HG03045 (cell line): ENCODE measurements at regions not wholly inside any gene's neighbourhood (a gene's known extent, or its start where the extent isn't known, plus 50 kb on each side); places are given as distances from the start of the nearest gene placed in this dataset.

Source experiments
- ATAC-seq: cut with Tn5 transposase; IDR thresholded peaks from one replicate; pipeline ENCODE4 v1.9.1; 2021; ENCODE audit warnings: mild to moderate bottlenecking, moderate library complexity; ENCODE audit not compliant: unreplicated experiment

GRCh38 chr1:62917314-62917713, 133.4 kb downstream of the ATG4C start:
- no peak for ATAC-seq

DNA sequence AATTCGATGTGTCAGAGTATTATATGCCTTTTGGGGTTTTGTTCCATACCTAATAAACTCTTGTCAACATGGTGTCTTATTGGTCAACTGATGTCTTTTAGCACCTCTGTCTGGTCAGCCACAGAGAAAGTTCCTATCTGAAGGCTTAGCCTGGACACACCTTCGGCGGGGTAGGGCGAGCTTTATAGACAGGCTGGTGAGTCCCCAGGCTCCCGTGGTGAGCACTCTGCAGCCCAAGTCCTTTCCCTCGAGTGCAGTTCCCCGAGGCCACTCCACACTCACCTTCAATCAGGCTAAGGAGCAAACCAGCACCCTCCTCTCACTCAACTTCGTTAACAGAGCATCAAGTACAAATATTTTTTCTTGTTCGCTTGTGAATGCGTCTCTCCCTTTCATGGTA, 133.9 kb downstream of the ATG4C start:
- no peak for ATAC-seq

- no peak for ATAC-seq
Measured at GRCh38 chr1:62918700-62919099, 134.8 kb downstream of the ATG4C start.

DNA sequence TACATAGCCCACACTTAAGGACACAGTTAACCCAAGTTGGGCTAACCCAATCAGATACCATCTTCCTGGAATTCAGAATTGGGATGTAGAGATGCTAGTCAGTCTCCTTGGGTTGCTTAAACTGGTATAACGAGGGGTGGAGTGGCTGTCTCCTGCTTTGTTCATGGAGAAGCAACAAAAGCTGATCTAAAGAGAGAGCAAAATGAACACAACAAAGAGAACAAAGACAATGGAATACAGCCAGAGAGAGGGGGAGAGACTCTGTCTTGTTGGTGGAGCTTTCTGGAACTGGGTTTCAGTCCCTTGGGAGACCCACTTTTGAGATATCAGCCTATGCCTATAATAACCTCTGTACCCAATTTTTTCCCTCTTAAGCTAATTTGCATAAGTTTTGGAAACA, 138.1 kb downstream of the ATG4C start:
- ATAC-seq, result no peak

DNA sequence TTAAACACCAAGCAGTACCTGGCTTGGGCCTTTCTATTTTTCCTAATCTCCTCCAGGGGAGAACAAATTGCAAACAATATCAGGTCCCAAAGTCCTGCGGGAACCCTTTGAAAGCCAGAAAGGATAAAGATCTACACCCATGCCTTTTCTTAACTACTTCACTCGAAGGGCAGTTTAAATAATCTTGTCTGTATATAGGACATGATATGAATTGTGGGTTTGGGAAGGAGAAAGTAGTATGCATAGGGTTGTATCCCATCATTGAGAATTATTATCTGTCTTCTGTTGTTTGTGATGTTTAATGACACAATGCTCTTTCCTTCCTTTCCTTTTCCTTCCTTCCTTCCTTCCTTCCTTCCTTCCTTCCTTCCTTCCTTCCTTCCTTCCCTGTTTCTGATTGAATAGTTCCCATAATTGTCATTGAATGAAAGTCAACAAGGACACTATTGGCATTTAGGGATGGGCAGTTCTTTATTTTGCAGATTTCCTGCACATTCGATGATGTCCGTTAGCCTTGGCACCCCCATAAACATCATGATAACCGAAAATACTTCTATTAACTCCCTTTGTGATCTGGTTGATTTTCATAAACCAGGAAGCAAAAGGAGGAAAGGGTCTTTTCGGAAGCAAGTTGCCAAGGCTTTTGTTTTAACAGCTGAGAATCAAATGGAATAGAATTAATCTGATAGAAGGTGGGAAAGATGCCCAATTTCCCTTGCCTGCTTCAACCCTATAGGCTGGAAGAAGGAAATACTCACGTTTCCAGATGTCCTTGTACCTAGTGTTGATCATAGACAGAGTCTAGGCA, 141.3 kb downstream of the ATG4C start:
- no peak for ATAC-seq

DNA sequence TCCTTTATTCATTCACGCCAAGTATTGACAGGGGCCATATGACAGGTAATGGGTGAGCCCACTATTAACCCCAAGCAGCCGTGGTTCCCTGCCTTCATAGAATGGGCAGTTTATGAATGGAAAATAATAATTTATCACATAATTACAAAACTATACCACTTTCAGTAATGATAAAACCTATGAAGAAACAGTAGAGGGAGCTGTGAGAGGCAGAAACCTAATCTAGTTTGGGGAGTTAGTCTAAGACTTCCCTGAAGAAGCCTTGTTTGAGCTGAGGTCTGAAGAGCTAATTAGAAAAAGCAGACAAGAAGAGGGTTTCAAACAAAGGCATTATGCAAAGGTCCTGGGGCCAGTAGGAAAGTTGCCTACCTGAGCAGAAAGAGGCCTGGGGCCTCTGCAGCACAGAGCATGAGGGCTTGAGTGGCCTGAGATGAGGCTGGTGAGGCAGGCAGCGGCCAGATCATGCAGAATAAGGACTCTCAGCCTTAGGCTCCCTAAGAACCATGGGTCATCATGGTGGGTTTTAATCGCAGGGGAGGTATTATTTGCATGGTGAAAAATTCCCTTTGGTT, 142.8 kb downstream of the ATG4C start:
- no peak for ATAC-seq

GRCh38 chr1:62928885-62929284, 145.0 kb downstream of the ATG4C start:
- ATAC-seq, result no peak

GRCh38 chr1:62937634-62938296, 153.8 kb downstream of the ATG4C start:
- ATAC-seq, result no peak

DNA sequence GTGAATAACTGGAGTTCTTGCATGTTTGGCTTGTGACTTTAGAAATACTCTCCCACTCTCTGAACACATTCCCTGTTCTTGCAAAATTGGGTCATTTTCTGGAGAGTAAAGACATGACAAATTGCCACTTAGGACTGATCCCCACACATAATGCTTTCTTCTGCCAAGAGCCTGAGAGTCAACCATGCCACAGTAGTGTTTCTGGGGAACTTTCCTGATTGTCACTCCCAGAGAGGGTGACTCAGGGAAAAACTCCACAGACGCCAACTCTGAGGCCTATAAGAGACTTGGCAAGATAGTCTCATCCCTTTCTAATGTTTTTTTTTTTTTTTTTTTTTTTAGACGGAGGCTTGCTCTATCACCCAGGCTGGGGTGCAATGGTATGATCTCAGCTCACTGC, 157.8 kb downstream of the ATG4C start:
- no peak for ATAC-seq

DNA sequence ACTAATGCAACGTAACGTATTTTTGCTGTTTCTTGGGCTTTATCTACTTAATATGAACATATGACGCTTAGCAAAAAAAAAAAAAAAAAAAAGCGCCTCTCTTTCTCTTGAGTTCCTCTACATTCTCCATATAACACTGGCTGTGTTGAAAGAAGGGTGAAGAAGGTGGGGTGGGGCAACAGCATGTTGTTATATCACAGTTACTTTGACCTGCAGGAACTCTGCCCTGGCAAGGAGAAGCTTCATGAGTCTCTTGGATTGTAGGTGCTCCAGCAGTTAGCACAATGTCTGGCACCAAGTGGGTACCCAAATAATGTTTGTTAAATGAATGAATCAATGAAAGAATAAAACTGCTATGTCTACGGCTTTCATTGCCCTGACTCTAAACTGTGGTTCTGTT, 162.6 kb downstream of the ATG4C start:
- no peak for ATAC-seq

GRCh38 chr1:62951428-62951827, 167.5 kb downstream of the ATG4C start:
- no peak for ATAC-seq

DNA sequence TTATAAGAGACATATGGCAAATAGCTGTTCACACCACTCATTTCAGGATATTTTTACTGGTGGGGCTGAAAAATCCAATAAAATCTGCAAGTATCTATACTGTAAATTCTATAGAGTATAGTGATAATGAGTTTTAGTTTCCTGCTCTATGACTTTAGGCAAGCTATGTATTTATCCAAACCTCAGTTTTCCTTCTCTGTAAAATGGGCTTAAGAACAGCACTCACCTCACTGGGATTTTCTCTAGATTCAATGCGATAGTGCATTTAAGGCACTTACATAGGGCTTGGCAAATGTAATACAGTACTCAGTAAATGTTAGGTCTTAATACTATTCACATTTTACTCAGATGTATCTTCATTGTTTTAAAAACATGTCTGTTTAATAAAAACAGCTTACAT, 168.7 kb downstream of the ATG4C start:
- ATAC-seq, result no peak

DNA sequence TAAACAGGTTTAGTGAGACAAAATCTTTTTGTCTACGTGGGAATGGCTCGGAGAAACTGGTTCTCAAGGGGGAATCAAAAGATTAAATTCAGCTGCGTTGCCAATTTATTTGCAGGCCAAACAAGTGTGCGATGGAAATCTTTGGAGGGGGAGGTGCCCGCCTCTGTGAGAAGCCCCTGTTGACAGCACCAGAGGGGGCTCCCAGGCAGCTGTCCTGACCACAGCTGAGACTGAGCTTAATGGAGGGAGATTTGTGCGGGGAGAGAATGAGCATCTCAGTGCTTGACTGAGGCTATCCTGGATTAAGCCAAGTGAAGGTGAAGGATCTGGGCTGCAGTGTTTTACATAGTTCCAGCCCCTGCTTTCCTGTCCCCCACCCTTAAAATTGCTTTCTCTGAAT, 169.7 kb downstream of the ATG4C start:
- no peak for ATAC-seq

DNA sequence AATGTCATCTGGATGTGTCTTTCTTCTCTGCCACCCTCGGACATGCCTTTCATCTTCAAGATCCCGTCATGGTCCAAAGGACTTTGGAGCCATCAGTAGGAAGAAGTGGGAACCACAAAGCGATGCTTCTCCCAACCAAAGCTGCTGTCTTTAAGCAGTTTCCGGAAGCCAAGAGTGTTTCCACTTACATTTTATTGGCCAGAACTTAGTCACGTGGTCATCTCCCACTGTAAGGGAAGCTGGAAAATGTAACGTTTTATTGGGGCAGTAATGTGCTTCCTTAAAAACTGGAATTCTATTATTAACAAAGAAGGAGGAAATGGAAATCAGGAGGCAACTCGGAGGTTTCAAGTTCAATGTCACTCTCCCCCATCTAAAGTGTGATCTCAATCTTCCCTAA, 170.8 kb downstream of the ATG4C start:
- no peak for ATAC-seq

DNA sequence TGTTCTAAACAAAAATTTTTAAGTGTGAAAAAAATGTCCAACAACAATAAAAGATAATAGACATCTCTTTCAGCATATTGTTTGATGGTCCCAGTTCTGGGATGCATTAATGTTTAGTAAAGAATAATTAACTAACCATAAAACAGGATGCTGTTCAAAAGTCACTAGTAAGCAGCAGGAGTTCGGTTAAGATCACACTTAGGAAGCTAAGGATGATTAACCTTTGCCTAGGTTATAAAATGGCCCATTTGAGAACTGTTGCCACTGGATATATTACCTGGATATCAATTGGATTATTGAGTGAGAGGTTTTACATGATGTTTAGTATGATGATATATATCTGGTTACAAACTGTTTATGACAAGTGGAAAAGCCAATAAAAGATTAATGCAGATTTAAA, 171.7 kb downstream of the ATG4C start:
- no peak for ATAC-seq

DNA sequence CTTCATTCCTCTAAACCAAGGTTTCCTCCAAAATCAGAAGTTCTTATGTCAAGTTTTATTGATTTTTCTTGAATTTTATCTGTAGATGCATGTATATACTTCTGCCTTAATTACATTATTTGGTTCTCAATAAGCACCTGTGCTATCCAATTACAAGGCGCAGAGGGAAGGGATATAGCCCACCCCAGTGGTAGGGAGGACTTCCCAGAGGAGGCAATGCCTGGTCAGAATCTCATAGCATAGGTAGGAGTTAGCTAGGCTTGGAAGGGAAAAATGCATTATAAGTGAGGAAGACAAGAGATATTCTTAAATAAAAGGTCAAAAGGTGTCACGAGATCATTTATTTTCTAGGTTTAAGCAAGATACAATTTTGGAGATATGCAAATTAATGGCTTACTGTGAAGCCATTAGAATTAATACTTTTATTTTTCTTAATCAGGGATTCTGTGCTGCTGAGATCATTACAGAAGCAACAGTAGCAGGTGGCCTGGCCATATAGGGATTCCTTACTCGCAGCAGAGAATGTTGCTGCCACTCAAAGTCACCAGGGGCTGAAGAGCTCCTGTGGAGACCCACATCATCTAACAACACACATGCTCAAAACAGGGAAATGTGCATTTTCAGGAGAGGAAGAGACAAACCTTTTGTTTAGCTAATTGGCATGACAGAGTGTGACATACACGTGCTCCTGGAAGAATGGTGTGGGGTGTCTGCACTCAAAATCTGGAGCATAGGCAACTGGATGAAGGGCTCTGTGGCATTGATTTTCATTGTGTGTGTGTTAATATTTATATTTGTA, 178.3 kb downstream of the ATG4C start:
- no peak for ATAC-seq

DNA sequence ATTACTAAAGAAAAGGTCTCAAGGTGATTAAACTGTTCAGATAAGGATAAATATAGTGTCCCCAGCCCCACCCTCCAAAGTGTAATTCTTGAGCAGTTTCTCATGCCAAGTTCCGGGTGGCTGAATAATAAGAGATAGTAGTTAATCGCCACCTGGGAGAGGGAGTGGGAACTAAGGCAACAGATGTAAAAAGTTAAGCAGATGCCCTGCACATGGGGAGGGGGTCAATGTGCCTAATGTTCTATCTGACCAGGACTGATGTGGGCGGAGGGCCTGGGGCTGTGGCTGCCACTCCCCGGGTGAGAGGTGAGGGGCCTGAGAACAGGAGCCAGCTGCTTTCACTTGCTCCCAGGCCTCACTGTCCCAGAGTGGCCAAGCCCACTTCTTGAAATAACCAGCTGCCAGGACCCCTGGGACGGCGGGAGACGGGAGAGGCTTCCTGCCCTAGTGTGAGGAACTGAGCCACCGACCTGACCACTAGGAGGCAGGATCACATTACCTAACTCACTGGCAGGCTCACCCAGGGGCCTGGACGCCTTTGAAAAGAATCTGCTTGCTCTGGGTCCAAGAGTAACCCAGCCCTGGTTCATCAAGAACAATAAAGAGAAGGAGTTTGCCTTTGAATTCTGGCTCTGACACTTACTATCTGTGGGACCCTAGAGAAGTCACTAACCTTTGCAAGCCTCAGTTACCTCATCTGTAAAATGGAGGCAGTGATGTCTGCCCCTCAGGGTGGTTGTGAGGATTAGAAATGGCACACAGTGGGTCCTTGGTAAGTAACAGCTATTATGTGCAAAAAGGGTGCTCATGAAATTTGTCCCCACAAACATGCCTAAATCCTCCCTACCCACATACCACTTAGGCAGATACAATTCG, 179.2 kb downstream of the ATG4C start:
- no peak for ATAC-seq

GRCh38 chr1:62964141-62964540, 180.2 kb downstream of the ATG4C start:
- ATAC-seq, result no peak

DNA sequence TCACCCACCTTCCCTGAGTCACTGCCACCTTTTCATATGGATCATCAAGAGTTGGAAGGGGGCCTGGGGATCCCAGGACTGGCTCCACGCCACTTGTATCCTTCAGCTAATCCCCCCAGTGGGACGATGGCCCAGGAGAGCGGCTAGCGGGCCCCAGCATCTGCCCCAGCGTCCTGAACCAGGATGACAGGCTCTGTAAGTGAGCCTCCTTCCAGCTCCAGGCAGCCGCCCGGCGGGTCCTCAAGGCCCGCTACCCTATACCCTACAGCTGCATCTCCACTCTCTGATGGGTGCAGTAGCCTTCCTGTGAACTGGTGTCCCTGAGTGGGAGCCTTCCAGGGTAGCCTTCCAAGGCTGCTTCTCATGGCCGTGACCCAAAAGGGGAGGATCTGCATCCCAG, 183.1 kb downstream of the ATG4C start:
- no peak for ATAC-seq

GRCh38 chr1:62977366-62977765, 193.4 kb downstream of the ATG4C start:
- no peak for ATAC-seq

DNA sequence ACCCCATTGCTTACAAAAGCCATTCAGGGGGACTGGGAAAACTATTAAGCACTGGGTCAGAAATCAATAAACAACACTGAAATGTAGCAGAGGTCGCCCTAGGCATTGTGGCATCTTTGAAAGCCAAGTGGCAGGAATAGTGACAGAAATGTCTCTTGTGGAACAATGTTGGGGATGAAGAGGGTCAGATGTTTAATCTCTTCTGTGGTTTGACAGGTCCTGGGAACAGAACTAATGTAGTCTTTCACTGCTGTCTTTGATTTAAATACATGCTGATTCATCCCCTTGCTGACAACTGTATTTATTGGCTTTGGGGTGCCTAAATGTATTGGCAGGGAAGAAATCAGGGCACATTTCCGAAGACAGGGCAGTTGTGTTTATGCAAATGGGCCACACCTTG, 194.8 kb downstream of the ATG4C start:
- no peak for ATAC-seq
